Activated CD8-positive, alpha-beta memory T cell treated with anti-CD3 and anti-CD28 coated beads, Interleukin-2, amount 50 U/mL, for 1 hour (primary cell): ENCODE measurements at regions not wholly inside any gene's neighbourhood (a gene's known extent, or its start where the extent isn't known, plus 50 kb on each side); places are given as distances from the start of the nearest gene placed in this dataset.

Source experiments
- DNase-seq: peaks from one replicate; pipeline ENCODE4 v3.0.0-alpha.2; 2020; ENCODE audit errors: extremely low read depth

DNA sequence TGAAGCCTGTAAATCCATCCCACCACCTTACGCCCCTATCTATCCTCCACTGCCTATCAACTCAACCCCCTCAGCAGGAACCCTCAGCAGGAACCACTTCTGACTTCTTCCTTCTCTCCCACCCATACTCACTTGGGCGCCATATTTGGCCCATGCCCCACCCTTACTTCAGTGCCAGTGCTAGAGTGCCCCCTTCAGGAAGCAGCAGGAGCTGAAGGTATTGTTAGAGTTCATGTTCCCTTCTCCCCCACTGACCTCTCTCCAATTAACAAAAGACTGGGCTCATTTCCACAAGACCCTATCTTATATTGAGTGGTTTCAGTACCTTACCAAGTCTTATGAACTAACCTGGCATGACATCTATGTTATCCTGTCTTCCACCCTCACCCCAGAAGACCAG is 363.1 kb upstream of the SLIT2 start:
- DNase-seq, result no peak

DNA sequence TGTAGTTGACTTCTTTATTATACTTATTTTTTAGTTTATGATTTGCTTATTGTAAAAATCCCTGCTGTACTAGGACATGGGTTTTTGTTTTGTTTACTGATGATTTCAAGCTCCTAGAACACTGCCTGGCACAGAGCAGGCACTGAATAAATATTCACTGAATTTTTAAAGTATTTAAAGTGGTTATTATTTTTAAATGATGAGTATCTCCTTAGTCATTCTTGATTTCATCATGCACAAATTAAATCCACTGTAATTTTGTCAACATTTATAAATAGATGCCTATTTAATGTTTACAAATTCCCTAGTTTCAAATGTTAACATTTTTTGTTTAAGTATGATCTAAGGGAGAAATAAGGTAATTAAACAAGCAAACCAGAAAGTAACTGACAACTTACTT is 367.9 kb upstream of the SLIT2 start:
- no peak for DNase-seq

DNA sequence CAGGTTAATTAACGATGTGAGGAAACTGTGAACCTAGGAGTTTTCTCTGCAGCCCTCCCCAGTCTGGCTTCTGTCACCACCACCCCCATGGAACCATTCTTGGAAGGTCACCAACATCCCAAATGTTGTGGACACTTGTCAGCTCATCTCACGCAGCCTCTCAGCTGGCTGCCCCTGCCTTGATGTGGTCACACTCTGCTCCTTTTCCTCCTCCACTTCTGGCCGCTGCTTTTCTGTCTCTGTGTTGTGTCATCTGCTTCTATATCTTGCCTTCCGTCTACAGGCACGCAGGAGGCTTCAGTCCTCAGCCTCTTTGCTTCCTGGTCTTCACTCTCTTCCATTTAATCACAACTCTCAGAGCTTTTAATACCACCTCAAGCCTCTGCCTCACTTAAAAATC is 371.5 kb upstream of the SLIT2 start:
- no peak for DNase-seq

DNA sequence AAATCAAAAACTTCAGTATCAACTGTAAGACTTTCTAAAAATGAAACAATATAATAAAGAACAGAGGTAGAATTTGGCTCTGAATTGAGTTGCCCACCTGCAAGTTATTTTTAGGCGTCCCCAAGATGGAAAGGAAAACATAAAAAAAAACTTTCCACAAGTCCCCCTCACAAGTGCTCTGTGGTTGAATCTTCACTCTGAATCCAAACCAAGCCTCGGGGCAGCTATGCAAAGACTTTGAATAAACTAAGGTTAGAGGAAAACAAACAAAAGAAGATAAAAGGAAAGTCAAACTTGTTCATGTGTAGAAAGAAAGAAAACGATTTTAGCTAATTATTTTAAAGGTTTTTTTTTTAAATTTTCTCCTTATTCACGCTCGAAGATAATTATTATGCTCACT is 372.4 kb upstream of the SLIT2 start:
- DNase-seq, result no peak

DNA sequence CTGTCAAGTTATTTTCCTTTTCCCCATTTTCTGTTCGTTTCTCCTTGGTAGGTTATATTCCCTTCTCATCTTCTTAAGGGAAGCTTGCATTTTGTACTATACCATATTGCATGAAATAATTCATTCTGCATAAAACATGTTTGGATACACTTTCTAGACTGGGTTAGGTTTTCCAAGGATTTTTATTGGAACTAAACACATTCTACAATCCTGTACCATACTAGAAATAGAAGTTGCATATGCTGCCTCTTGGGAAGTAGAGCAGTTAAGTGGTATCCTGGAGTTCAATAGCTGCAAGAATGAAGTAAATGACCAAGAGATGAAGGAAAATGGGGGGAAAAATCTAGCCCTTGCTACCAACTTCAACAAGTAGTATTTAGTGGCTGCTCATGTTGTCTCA is 393.7 kb upstream of the SLIT2 start:
- DNase-seq, result no peak

DNA sequence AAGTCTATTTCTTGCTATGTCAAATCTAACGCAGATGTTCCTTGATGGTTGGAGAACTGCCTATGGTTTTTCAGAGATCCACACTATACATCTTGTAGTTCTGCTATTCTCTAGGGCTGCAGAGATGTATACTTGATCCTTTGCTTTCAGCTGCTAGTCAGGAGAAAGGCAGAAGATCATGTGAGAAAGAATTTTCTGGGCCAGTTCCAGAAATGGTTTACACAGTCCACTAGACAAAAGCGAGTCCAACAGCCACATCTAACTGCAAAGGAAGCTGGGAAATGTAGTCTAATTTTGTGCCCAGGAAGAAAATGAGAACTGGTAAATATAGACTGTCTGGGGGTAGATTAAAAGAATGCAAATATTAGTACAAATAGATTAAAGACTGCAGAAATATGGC is 394.3 kb upstream of the SLIT2 start:
- DNase-seq, result no peak

DNA sequence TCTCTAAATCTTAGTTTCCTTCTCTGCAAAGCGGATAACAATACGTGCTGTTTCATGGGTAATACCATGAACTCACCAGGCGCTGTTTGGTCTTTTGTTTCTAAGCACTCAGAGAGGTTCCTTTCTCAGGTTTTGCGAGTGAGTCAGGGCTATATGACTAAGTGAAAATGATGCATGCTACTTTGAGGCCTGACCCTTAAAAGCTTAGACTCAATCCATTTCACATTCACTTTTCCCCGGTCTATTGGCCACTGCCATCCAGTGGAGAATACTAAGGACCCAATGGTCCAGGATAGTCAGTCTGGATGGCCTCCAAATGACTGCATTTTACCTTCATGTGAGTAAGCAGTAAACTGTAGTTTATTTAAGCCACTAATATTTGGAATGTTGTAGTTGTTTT is 400.8 kb upstream of the SLIT2 start:
- DNase-seq, result no peak

DNA sequence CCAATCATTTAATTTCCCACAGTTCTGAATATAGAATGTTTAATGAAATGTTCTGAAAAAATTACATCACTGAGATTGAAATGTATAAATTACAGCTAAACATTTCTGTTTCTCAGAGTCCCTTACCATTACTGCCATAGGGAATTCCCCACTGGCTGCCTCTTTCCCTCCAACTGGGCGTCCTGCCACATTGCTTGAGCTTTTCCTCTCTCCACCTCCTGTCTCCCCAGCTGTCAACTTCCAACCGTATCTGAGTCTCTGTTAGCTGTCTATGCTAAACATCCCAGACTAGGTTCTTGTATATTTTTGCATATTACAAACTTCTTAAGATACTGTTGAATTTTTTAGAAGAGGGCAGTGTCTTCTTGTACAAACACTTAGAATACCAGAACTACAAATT is 407.3 kb upstream of the SLIT2 start:
- no peak for DNase-seq

DNA sequence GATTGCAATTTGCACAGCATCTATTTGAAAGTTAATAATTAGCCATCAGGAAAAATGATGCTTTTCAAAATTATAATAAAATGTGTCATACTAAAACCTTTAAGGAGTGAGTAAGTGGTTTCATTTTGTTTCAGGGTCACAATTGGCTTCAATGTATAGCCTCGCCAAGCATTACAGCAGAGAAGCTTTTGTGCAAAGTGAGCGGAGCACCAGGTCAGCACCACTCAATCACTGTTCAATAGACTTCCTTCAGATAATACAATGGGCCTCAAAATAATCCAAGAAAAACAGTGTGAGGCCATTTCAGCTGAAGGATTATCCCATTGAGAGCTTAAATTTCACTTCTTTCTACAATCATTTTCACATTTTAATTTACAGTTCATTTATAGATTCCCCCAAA is 409.2 kb upstream of the SLIT2 start:
- no peak for DNase-seq

DNA sequence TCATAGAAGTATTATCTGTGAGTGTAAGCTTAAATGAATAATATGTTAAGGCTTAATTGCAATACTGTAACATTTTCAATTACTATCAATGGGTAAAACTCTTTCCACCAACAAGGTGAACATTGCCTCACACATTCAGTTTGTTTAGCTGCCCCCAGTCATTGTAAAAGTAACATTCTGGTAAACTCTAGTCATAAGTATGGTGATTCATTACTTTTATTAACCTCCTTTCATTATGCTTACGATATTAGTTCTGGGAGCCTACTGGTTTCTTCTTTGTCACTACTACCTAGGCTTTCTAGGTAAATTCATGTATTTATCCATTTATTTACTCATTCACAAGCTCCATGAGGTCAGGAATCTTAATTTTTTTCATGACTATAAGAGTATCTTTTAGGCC is 412.8 kb upstream of the SLIT2 start:
- no peak for DNase-seq

DNA sequence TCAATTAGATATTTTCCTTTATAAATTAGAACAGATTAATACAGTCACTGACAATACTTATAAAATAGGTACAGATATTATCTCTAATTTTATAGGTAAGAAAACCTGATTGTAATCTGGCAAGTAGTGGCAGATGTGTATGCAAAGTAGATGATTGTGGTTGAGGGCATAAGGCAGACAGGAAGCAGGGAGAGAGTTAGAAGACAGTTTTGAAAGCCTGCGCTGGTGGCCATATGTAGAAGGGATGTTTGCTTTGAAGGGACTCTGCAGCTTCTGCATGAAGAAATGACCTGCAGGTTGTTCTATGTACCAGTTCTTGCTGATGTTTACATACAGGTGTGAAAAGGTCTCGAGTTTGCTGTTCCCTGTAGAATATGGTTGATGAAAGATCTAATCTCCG is 416.3 kb upstream of the SLIT2 start:
- DNase-seq, result no peak

DNA sequence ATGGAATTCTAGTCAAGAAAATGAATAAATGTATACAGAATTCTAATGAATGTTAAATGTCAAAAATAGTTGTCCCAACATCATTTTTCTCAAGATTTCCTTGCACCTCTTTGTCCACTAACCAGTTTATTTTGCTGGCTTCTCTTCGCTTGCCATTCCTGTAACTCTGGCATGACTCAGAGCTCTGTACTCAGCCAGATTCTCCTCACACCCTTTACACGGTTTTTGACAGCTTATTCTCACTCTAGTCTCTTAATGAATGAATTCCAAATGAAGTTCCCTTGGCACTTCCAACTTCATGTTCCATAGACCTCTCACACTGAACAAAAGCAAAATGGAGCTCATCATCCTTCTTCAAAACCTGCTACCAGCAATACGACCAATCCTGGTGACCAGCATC is 419.3 kb upstream of the SLIT2 start:
- no peak for DNase-seq

DNA sequence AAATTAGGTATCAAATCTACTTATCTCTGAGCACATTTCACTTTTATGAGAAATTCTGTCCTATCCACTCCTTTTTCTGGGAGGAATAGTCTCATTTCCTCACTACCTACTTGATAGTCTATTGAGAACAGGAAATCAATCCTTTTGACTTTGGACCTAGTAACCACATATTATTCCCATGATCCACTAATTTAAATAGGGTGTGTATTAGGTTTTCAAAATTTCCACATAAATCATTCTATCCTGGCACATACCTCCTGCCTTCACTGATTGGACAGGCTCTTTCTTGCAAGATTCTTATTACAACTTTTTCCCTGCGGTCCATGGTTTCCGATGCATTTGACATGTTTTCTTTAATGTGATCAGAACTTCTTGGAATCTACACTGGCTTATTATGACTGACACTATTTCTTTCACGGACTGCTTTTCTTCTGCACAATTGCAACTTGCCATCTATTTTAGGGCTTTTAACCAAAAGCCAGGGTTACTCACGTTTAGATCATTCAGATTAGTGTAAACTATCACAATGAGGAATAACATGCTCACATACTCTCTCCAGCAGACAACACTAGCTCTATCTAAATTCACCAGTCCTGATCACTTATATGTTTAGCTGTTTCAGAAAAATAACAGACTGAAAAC is 419.9 kb upstream of the SLIT2 start:
- DNase-seq, result no peak

DNA sequence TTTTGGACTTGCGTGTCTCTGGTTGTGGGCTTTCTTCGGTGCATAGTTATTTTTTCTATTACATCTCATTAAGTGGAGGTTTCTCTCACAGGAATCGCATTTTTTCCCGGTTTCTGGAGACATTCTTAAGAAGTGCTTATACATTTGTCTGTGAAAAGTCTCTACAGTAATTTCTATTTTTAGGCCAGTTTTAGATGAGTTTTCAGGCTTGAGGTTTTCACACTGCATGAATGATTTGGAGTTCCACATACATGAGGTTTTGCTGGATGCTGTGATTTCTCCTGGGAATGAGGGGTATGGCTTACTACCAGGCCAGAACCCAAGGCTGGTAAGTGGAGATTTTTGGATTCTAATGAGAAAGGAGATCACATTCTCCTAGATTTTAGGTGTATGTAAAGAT is 422.6 kb upstream of the SLIT2 start:
- no peak for DNase-seq

DNA sequence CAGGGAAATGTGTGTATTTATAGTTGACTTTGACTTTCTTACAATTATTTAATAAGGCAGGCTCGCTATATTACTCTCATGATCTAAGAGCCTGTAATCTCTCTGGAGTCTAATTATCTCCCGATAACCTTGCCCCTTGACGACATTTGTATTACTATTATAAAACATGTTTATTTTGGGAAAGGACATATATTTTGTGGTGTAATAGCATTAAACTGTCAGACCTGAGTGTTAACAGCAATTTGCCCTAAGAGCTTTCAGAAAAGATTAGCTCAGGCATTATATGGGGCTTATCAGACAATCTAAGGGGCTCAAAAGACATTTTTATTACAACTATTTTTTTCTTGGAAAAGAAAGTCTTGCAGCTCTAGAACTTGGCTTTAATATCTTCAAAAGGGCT is 427.9 kb upstream of the SLIT2 start:
- no peak for DNase-seq

DNA sequence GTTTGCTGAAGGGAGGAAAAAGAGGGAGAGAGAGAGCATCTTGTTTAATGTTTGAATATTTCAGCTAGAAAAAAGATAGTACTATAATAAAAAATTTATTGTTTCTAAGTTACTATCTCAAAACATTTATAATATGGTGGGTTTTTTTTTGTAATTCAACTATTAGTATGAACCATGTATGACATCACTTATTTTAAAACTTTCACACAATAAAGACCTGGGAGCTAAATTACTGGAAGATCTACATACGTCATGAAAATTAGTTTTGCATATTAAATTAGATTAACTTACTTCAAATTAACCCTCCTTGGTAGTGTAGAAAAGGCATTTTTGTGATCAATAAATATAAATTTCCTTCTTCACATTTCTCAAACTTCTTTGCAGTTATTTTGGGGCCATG is 432.0 kb upstream of the SLIT2 start:
- DNase-seq, result no peak

DNA sequence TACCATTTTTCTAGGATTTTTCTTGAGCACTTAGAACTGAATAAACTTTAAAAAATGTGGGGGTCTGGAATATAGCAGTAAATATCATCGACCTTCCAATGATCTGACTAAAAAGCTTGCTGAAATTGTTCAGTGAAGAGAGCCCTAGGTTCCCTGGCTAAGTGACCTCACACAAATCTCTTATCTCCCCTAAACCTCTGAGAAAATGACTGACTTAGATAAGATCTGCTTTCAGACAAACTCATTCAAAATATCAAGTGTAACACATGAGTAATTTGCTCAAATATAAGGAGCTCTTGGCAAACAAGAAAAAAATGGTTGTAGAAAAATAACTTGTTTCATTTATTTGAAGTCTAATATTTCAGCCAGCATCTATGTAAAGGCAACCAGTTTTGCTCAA is 441.7 kb upstream of the SLIT2 start:
- no peak for DNase-seq

DNA sequence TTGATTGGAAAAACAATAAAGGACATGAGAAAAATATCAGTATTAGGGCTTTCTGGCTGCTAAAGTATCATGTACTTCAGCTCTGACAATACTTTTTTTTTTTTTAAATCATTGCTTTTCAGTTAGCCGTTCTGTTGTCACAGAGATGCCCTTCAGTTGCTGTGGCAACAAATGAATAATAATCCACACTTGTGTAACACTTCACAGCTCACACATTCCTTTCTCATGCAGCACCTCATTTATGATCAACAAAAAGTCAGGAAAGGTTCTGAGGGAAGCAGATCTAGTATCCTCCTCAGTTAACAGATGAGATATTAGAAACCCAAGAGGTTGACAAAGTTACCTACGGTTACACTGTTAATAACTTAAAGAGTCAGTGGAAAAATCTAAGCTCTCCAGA is 444.2 kb upstream of the SLIT2 start:
- no peak for DNase-seq

DNA sequence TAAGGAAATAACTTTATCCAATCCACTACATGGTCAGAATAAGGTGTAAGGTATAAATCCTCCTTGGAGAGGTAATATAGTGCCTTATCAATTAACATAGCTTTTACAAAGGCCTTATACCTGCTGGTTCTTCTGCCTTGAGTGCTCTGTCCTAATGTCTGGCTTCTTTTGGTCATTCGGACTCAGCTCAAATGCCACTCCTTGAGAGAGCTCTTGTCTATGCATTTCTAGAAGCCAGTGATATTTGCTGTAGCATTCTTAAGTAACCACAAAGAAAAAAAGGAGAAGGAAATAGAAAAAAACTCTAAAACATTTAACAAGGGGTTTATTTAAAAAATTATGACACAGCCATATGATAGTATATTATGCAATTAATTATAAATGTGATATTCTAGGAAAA is 444.8 kb upstream of the SLIT2 start:
- no peak for DNase-seq

DNA sequence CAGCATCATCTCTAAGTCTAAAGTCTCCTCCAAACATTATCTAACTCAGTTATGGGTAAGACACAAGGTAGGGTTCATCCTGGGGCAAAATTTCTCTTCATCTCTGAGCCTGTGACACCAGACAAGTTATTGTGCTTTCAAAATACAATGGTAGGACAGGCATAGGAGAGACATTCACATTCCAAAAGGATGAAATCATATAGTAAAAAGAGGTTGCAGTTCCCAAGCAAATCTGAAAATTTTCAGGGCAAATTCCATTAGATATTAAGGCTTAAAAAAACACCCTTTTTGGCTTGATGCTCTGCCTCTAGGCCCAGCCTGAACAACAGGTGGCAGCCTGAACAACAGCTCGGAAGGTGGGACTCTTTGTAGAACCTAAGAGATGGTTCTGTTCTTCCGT is 448.3 kb upstream of the SLIT2 start:
- DNase-seq, result no peak

DNA sequence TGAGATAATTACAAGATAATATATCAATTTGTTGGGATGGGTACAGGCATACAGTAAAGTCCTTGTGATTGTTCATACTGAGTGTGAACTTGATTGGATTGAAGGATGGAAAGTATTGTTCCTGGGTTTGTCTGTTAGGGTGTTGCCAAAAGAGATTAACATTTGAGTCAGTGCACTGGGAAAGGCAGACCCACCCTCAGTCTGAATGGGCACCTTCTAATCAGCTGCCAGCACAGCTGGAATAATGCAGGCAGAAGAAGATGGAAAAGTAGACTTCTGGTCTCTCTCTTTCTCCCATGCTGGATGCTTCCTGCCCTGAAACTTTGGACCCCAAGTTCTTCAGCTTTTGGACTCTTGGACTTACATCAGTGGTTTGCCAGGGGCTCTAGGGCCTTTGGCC is 457.9 kb upstream of the SLIT2 start:
- no peak for DNase-seq

DNA sequence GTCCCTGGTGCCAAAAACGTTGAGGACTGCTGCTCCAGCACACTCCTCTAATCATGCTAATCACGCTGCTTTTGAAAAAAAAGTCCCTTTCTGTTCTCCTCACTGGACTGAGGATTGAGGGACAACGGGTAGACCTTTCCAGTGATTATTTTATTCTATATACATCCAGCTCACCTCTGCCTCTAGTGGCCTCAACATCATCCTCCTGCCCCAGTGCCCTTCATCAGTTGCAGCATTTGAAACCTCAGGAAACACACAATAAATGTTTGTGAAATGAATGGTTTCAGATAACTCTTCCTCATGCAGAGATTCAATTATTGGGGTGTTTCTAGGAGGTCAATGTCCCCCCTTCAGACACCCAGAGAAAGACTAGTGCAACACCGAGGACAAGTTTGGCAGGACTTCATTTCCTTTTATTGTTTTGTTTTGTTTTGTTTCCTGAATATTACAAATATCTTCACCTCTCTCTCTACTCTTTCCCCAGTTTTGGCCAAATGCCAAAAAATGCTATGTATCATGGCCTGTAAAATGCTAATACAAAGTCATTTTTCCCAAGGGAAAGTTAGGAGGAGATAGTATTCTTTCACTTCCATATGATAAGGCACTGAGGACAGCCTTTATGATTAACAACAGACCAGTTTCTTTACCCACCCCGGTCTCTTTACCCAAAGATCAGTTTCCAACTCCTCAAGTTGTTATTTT is 460.1 kb upstream of the SLIT2 start:
- no peak for DNase-seq

DNA sequence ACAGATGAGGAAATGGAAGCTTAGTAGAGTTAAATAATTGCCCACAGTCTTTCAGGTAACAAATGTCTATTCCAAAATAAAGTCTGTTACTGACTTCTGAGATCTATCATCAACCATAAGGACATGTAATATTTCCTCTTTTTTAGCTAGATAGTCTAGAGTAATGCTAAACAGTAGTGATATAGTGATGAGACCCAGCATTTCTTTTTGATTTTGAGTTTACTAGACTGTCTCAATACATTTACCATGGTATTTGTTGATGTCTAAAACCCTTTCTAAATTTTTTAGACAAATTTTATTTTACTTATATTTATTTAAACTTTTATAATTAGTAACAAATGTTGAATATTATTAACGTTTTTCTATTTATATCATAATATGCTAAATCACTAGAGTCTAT is 465.1 kb upstream of the SLIT2 start:
- no peak for DNase-seq

DNA sequence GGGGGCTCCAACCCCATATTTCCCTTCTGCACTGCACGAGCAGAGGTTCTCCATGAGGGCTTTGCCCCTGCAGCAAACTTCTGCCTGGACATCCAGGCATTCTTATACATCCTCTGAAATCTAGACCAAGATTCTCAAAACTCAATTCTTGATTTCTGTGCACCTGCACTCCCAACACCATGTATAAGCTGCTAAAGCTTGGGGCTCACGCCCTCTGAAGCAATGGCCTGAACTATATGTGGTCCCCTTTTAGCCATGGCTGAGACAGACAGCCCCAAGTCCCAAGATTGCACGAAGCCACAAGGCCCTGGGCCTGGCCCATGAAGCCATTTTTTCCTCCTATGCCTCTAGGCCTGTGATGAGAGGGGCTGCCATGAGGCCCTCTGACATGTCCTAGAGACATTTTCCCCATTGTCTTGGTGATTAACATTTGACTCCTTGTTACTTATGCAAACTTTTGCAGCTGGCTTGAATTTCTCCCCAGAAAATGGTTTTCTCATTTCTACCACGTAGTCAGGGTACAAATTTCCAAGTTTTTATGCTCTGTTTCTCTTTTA is 468.0 kb upstream of the SLIT2 start:
- no peak for DNase-seq
